SU-DHL-6 (cell line): ENCODE measurements at regions not wholly inside any gene's neighbourhood (a gene's known extent, or its start where the extent isn't known, plus 50 kb on each side); places are given as distances from the start of the nearest gene placed in this dataset.

Source experiments
- H2AFZ ChIP-seq: fragments of 200-600 bp; sonication (generic); 2 replicates; pipeline ENCODE4 v1.6.1; 2014; ENCODE audit warnings: low read depth, mild to moderate bottlenecking, moderate library complexity, mixed read lengths, antibody characterized with exemption, low read length; ENCODE audit not compliant: severe bottlenecking
- H3F3A ChIP-seq: fragments of 200-600 bp; shearing (Covaris generic); 2 replicates; pipeline ENCODE4 v1.6.0; 2016; ENCODE audit warnings: antibody characterized with exemption, mild to moderate bottlenecking; ENCODE audit not compliant: insufficient read depth
- H3K27ac ChIP-seq: fragments of 200-600 bp; sonication (generic); 2 replicates; pipeline ENCODE4 v1.5.1; 2016; ENCODE audit warnings: low read depth, mild to moderate bottlenecking, low read length, moderate library complexity, mixed read lengths
- H3K27me3 ChIP-seq: fragments of 200-600 bp; sonication (generic), shearing (Covaris generic); 2 replicates; pipeline ENCODE4 v1.6.0; 2014; ENCODE audit warnings: mild to moderate bottlenecking, low read length
- H3K36me3 ChIP-seq: fragments of 200-600 bp; sonication (generic); 2 replicates; pipeline ENCODE4 v1.6.1; 2014; ENCODE audit warnings: mild to moderate bottlenecking, low read length, mixed read lengths
- H3K4me2 ChIP-seq: fragments of 300-600, 200-600 bp; shearing (Covaris generic), sonication (generic); 2 replicates; pipeline ENCODE4 v1.6.0; 2014; ENCODE audit warnings: low read length, low read depth, mild to moderate bottlenecking; ENCODE audit not compliant: poor library complexity, severe bottlenecking
- H3K4me3 ChIP-seq: fragments of 200-600 bp; sonication (generic); 2 replicates; pipeline ENCODE4 v1.5.1; 2014; ENCODE audit warnings: antibody characterized with exemption, low read length, mild to moderate bottlenecking, mixed read lengths; ENCODE audit not compliant: insufficient read depth, poor library complexity, severe bottlenecking
- H3K79me2 ChIP-seq: fragments of 200-600 bp; sonication (generic); 2 replicates; pipeline ENCODE4 v1.6.1; 2014; ENCODE audit warnings: mild to moderate bottlenecking, low read length, moderate library complexity; ENCODE audit not compliant: insufficient read depth
- H3K9ac ChIP-seq: fragments of 200-600 bp; sonication (generic); 2 replicates; pipeline ENCODE4 v1.7.0; 2014; ENCODE audit warnings: mild to moderate bottlenecking, low read length
- H3K9me2 ChIP-seq: fragments of 200-600 bp; sonication (generic); replicated peaks from 2 replicates; pipeline ENCODE4 v1.6.1; 2014; ENCODE audit warnings: low read length; ENCODE audit not compliant: insufficient read depth
- H3K9me3 ChIP-seq: fragments of 200-600 bp; sonication (generic); 2 replicates; pipeline ENCODE4 v1.6.1; 2014; ENCODE audit warnings: low read length, mixed read lengths; ENCODE audit not compliant: insufficient read depth
- H4K20me1 ChIP-seq: fragments of 200-600 bp; sonication (generic); 2 replicates; pipeline ENCODE4 v1.6.1; 2014; ENCODE audit warnings: low read depth, mild to moderate bottlenecking, antibody characterized with exemption, low read length, moderate library complexity, mixed read lengths
- CTCF ChIP-seq: fragments of 200-600 bp; sonication (generic); IDR thresholded peaks from one replicate; pipeline ENCODE4 v1.5.1; 2017; ENCODE audit warnings: antibody characterized with exemption, mild to moderate bottlenecking, low read length, moderate library complexity; ENCODE audit not compliant: insufficient read depth, poor library complexity, severe bottlenecking
- EZH2phosphoT487 ChIP-seq: fragments of 200-600 bp; sonication (generic), shearing (Covaris generic); conservative IDR thresholded peaks from 2 replicates; pipeline ENCODE4 v1.6.1; 2018; ENCODE audit warnings: mild to moderate bottlenecking, antibody characterized with exemption, low read length, moderate library complexity, mixed read lengths

- Histone ChIP-seq H3K9me2 (no peaks in the 10 kb centered on the region), H3K27ac (no peak overlapping the region), H3K9ac (no peak overlapping the region), H3K9me3 (peaks cover 24% of the 10 kb centered on the region; the same call in 1 of the 2 replicates), H4K20me1 (no peaks in the 10 kb centered on the region), H3K27me3 (no peaks in the 10 kb centered on the region), H2AFZ (no peak overlapping the region), H3K36me3 (no peaks in the 10 kb centered on the region), H3K79me2 (no peaks in the 10 kb centered on the region), H3K4me3 (no peak overlapping the region), H3F3A (no peaks in the 10 kb centered on the region), H3K4me2 (no peak overlapping the region)
- TF ChIP-seq EZH2phosphoT487, result no peak
- TF ChIP-seq CTCF, result no peak
Observed at GRCh38 chr16:11487289-11487688, 99.4 kb downstream of the LITAF start.

DNA sequence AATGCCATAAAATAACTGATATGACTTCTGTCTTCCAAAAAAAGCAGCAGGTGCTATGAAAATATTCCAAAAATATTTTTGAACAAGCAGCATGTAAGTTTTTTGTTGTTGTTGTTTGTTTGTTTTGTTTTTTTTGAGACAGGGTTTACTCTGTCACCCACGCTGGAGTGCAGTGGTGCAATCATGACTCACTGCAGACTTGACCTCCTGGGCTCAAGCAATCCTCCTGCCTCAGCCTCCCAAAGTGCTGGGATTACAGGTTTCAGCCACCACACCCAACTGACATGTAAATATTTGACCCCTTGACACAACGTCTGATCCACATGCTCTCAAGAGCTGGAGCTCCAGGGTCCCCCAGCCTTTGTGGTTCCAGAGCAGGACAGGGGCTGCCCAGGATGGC, 98.4 kb downstream of the LITAF start:
- TF ChIP-seq CTCF, result no peak
- TF ChIP-seq EZH2phosphoT487, result no peak
- Histone ChIP-seq H3K9ac (no peak overlapping the region), H3K4me3 (no peak overlapping the region), H2AFZ (no peak overlapping the region), H3F3A (no peaks in the 10 kb centered on the region), H3K9me3 (peaks cover 15% of the 10 kb centered on the region; the same call in 1 of the 2 replicates), H3K27me3 (no peaks in the 10 kb centered on the region), H3K36me3 (no peaks in the 10 kb centered on the region), H4K20me1 (no peaks in the 10 kb centered on the region), H3K79me2 (no peaks in the 10 kb centered on the region), H3K27ac (no peak overlapping the region), H3K9me2 (no peaks in the 10 kb centered on the region), H3K4me2 (no peak overlapping the region)

GRCh38 chr16:11491524-11491923, 95.2 kb downstream of the LITAF start:
- H3K27me3 ChIP-seq, result no peaks in the 10 kb centered on the region
- TF ChIP-seq EZH2phosphoT487 (no peak), CTCF (no peak)
- no peaks in the 10 kb centered on the region for H3F3A ChIP-seq
- no peak overlapping the region for H2AFZ ChIP-seq
- no peaks in the 10 kb centered on the region for H4K20me1 ChIP-seq
- no peak overlapping the region for H3K4me3 ChIP-seq
- H3K9me3 ChIP-seq, result no peaks in the 10 kb centered on the region
- no peak overlapping the region for H3K27ac ChIP-seq
- no peaks in the 10 kb centered on the region for H3K9me2 ChIP-seq
- H3K36me3 ChIP-seq, result no peaks in the 10 kb centered on the region
- no peaks in the 10 kb centered on the region for H3K79me2 ChIP-seq
- no peak overlapping the region for H3K9ac ChIP-seq
- no peak overlapping the region for H3K4me2 ChIP-seq
